HEK293T (cell line): ENCODE measurements at regions not wholly inside any gene's neighbourhood (a gene's known extent, or its start where the extent isn't known, plus 50 kb on each side); places are given as distances from the start of the nearest gene placed in this dataset.

Source experiments
- ARNT ChIP-seq: fragments of 450-650 bp; IDR thresholded peaks from 2 replicates; pipeline ENCODE4 v1.6.1; 2017; ENCODE audit warnings: mild to moderate bottlenecking
- BHLHE40 ChIP-seq: fragments of 450-650 bp; IDR thresholded peaks from 2 replicates; pipeline ENCODE4 v1.6.1; 2016; ENCODE audit warnings: mild to moderate bottlenecking, moderate library complexity, borderline replicate concordance
- ELF4 ChIP-seq: fragments of 450-650 bp; IDR thresholded peaks from 2 replicates; pipeline ENCODE4 v1.6.1; 2017; ENCODE audit warnings: antibody characterized with exemption
- FOXA1 ChIP-seq: fragments of 450-650 bp; IDR thresholded peaks from 2 replicates; pipeline ENCODE4 v1.6.1; 2016; ENCODE audit warnings: mild to moderate bottlenecking
- FOXK2 ChIP-seq: fragments of 450-650 bp; IDR thresholded peaks from 2 replicates; pipeline ENCODE4 v1.6.1; 2016; ENCODE audit warnings: mild to moderate bottlenecking
- FOXM1 ChIP-seq: fragments of 450-650 bp; IDR thresholded peaks from 2 replicates; pipeline ENCODE4 v1.6.1; 2017; ENCODE audit warnings: mild to moderate bottlenecking, borderline replicate concordance
- L3MBTL2 ChIP-seq: fragments of 450-650 bp; conservative IDR thresholded peaks from 2 replicates; pipeline ENCODE4 v1.6.1; 2016; ENCODE audit warnings: mild to moderate bottlenecking
- LEF1 ChIP-seq: fragments of 450-650 bp; IDR thresholded peaks from 2 replicates; pipeline ENCODE4 v1.6.1; 2017; ENCODE audit warnings: mild to moderate bottlenecking, borderline replicate concordance
- NFRKB ChIP-seq: fragments of 450-650 bp; IDR thresholded peaks from 2 replicates; pipeline ENCODE4 v1.6.1; 2016; ENCODE audit warnings: mild to moderate bottlenecking, moderate library complexity
- PKNOX1 ChIP-seq: fragments of 450-650 bp; IDR thresholded peaks from 2 replicates; pipeline ENCODE4 v1.6.1; 2016
- SP1 ChIP-seq: fragments of 450-650 bp; IDR thresholded peaks from 2 replicates; pipeline ENCODE4 v1.6.1; 2017
- SUZ12 ChIP-seq: fragments of 450-650 bp; IDR thresholded peaks from 2 replicates; pipeline ENCODE4 v1.6.1; 2016; ENCODE audit warnings: mild to moderate bottlenecking
- TARDBP ChIP-seq: fragments of 450-650 bp; IDR thresholded peaks from 2 replicates; pipeline ENCODE4 v1.6.1; 2016
- ZNF384 ChIP-seq: fragments of 450-650 bp; IDR thresholded peaks from 2 replicates; pipeline ENCODE4 v1.6.1; 2016

GRCh38 chr20:10807013-10807412, 133.2 kb upstream of the JAG1 start:
- TF ChIP-seq LEF1 (no peak), FOXM1 (no peak), FOXA1 (no peak), TARDBP (no peak), SP1 (no peak), L3MBTL2 (no peak), BHLHE40 (no peak), NFRKB (no peak), PKNOX1 (no peak), SUZ12 (no peak), ZNF384 (no peak), ARNT (no peak), ELF4 (no peak), FOXK2 (no peak)
